ENCODE measurements at regions not wholly inside any gene's neighbourhood (a gene's known extent, or its start where the extent isn't known, plus 50 kb on each side); places are given as distances from the start of the nearest gene placed in this dataset.
"Not testable (repeated sequence)": the region's sequence is repeated elsewhere in the genome, so short reads cannot be mapped to it uniquely, and the experiment has no call there.

- Histone ChIP-seq H3K27me3 (ENCODE audit: control insufficient read depth in 1 of 2, insufficient read depth in 2 of 2, low read length in 2 of 2) (no peaks in the 10 kb centered on the region), H3K4me1 (ENCODE audit: insufficient read depth, low read length) (peaks cover 63% of the 10 kb centered on the region), H3K4me3 (ENCODE audit: low read depth in 1 of 2, low read length in 2 of 2) (no peak overlapping the region), H3K9ac (ENCODE audit: low read length) (no peak overlapping the region), H3K27ac (ENCODE audit: low read depth, low read length) (no peak overlapping the region), H3K36me3 (ENCODE audit: insufficient read depth, low read length) (no peaks in the 10 kb centered on the region), H3K9me3 (ENCODE audit: low read length) (no peaks in the 10 kb centered on the region)
Observed at GRCh38 chr4:30860978-30861377, 140.8 kb downstream of the PCDH7 start.

DNA sequence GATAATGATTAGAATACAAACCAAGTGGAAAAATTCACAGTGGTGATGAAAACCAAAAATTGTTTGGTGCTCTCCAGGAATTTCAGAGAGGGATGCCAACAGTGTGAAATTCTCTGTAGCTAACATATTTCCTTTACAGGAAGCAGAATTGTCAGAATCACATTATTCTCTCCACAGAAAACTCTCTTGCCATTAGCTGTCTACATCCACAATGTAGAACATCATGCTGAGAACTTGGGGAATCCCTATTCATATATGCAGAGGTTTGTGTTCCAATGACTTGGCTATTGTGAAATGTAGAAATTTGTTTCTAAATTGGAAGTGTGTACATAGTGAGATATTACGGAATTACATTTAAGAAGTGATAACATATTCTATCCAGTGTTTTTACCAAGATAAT, 142.0 kb downstream of the PCDH7 start:
- Histone ChIP-seq H3K9ac (ENCODE audit: low read length) (no peak overlapping the region), H3K9me3 (ENCODE audit: low read length) (no peaks in the 10 kb centered on the region), H3K27me3 (ENCODE audit: control insufficient read depth in 1 of 2, insufficient read depth in 2 of 2, low read length in 2 of 2) (no peaks in the 10 kb centered on the region), H3K4me1 (ENCODE audit: insufficient read depth, low read length) (peaks cover 70% of the 10 kb centered on the region), H3K4me3 (ENCODE audit: low read depth in 1 of 2, low read length in 2 of 2) (no peak overlapping the region), H3K36me3 (ENCODE audit: insufficient read depth, low read length) (no peaks in the 10 kb centered on the region), H3K27ac (ENCODE audit: low read depth, low read length) (peak overlapping the region; percentile 19)

DNA sequence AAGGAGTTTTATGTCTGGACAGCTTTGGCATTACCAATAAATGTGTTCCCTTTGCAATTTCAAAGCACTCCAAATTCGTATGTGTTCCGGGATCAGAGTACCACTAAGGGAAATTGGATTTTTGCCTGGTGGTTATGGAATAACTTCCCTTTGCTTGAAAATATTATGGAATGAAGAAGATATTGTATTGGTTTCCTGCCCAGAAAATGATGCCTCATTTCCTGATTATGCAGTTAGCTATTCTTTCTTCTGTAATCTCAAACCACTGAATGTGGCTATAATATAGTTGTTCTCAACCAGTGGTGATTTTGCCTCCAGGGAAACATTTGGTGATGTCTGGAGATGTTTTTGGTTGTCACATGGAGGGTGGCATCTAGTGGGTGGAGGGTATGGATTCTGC, 142.9 kb downstream of the PCDH7 start:
- no peaks in the 10 kb centered on the region for H3K9me3 ChIP-seq (ENCODE audit: low read length)
- no peaks in the 10 kb centered on the region for H3K36me3 ChIP-seq (ENCODE audit: insufficient read depth, low read length)
- H3K9ac ChIP-seq (ENCODE audit: low read length) = no peak overlapping the region
- no peaks in the 10 kb centered on the region for H3K27me3 ChIP-seq (ENCODE audit: control insufficient read depth in 1 of 2, insufficient read depth in 2 of 2, low read length in 2 of 2)
- peak overlapping the region; percentile 28 for H3K27ac ChIP-seq (ENCODE audit: low read depth, low read length)
- peaks cover 71% of the 10 kb centered on the region for H3K4me1 ChIP-seq (ENCODE audit: insufficient read depth, low read length)
- H3K4me3 ChIP-seq (ENCODE audit: low read depth in 1 of 2, low read length in 2 of 2) = no peak overlapping the region

DNA sequence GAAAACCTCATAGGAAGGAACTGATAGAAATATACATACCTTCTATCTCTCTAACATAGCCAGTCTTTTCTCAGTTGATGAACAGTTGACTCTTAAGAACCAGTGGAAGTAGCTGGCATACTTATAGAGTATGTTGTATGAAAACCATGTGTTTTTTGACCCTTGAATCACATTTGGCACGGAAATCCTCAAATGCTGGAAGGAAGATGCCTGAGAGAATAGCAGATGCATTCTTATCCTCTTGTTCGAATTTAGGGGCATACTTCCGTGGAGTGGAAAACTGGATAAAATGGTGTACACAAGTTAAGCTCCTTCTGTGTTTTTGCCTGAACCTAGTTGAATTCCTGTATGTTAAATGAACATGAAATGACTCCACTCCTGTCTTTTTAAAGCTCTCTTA, 145.5 kb downstream of the PCDH7 start:
- Histone ChIP-seq H3K9me3 (ENCODE audit: low read length) (no peaks in the 10 kb centered on the region), H3K27ac (ENCODE audit: low read depth, low read length) (peak overlapping the region; percentile 64), H3K36me3 (ENCODE audit: insufficient read depth, low read length) (no peaks in the 10 kb centered on the region)

DNA sequence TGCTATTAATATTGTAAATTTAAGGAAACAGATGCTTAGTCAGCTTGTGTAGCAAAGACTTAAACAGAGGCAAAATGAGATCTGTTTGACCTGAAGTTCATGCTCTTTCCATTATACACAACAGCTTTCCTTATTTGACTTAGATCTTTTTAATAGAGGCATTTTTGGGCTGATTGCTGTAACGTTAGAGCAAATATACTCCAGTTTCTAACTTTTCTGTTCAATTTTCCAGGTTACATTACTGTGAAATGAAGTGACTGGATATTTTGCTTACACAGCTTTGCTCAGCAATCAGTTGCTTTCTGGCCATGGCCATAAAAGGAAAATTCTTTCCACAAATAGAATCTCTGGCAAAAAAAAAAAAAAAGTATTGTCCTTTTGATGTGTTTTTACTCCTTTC, 146.2 kb downstream of the PCDH7 start:
- Histone ChIP-seq H3K4me1 (ENCODE audit: insufficient read depth, low read length) (peaks cover 67% of the 10 kb centered on the region), H3K9me3 (ENCODE audit: low read length) (no peaks in the 10 kb centered on the region), H3K27me3 (ENCODE audit: control insufficient read depth in 1 of 2, insufficient read depth in 2 of 2, low read length in 2 of 2) (no peaks in the 10 kb centered on the region), H3K27ac (ENCODE audit: low read depth, low read length) (peak overlapping the region; percentile 64), H3K4me3 (ENCODE audit: low read depth in 1 of 2, low read length in 2 of 2) (no peak overlapping the region), H3K9ac (ENCODE audit: low read length) (no peak overlapping the region), H3K36me3 (ENCODE audit: insufficient read depth, low read length) (no peaks in the 10 kb centered on the region)

More for the DNA sequence above, 145.5 kb downstream of the PCDH7 start:
- Histone ChIP-seq H3K4me3 (ENCODE audit: low read depth in 1 of 2, low read length in 2 of 2) (no peak overlapping the region), H3K4me1 (ENCODE audit: insufficient read depth, low read length) (peaks cover 71% of the 10 kb centered on the region), H3K9ac (ENCODE audit: low read length) (no peak overlapping the region), H3K27me3 (ENCODE audit: control insufficient read depth in 1 of 2, insufficient read depth in 2 of 2, low read length in 2 of 2) (no peaks in the 10 kb centered on the region)

DNA sequence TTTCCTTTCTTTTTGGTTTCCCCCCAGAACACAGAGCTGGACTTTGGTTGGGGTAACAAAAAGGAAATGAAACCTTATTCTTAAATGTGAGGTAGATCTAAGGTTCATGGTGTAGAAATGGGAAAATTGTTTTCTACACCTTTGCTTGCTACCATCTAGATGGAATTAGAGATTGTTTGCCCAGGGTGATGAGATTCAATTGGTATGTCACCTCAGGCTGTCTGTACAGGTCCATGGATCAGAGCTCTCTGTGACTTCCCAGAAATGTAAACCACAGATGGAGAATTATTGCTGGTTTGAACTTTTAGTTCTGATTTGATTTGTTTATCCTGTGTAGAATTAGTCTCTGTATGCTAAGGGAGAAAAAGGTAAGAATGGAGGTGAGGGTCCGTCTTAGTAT, 146.7 kb downstream of the PCDH7 start:
- peak overlapping the region in 1 of 2 donors; percentile 19 for H3K4me3 ChIP-seq (ENCODE audit: low read depth in 1 of 2, low read length in 2 of 2)
- no peak overlapping the region for H3K9ac ChIP-seq (ENCODE audit: low read length)
- H3K27ac ChIP-seq (ENCODE audit: low read depth, low read length) = peak overlapping the region; percentile 64

DNA sequence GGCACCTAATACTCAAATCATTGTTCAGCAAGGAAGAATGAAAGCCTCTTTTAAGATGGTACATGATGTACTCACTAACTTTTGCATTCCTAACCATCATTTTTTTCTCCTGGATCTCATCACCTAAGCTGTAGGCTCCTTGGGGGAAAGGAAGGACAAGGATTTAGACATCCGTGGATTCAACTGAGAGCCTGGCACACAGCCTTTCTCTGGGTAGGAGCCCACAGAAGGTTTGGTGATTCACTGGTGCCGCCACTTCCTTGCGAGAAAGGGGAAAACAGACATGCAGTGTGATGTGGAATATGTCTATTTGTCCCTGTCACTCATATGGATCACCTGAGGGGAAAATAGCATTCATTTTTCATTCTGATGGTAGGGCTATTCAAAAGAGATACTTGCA, 147.3 kb downstream of the PCDH7 start:
- Histone ChIP-seq H3K4me1 (ENCODE audit: insufficient read depth, low read length) (peaks cover 64% of the 10 kb centered on the region), H3K36me3 (ENCODE audit: insufficient read depth, low read length) (no peaks in the 10 kb centered on the region), H3K27ac (ENCODE audit: low read depth, low read length) (peak overlapping the region; percentile 64), H3K9ac (ENCODE audit: low read length) (no peak overlapping the region), H3K9me3 (ENCODE audit: low read length) (no peaks in the 10 kb centered on the region), H3K4me3 (ENCODE audit: low read depth in 1 of 2, low read length in 2 of 2) (no peak overlapping the region), H3K27me3 (ENCODE audit: control insufficient read depth in 1 of 2, insufficient read depth in 2 of 2, low read length in 2 of 2) (no peaks in the 10 kb centered on the region)

More for the DNA sequence above, 146.7 kb downstream of the PCDH7 start:
- Histone ChIP-seq H3K9me3 (ENCODE audit: low read length) (no peaks in the 10 kb centered on the region), H3K36me3 (ENCODE audit: insufficient read depth, low read length) (no peaks in the 10 kb centered on the region), H3K27me3 (ENCODE audit: control insufficient read depth in 1 of 2, insufficient read depth in 2 of 2, low read length in 2 of 2) (no peaks in the 10 kb centered on the region), H3K4me1 (ENCODE audit: insufficient read depth, low read length) (peaks cover 67% of the 10 kb centered on the region)

GRCh38 chr4:30868111-30868895, 148.1 kb downstream of the PCDH7 start:
- no peaks in the 10 kb centered on the region for H3K27me3 ChIP-seq (ENCODE audit: control insufficient read depth in 1 of 2, insufficient read depth in 2 of 2, low read length in 2 of 2)
- peaks cover 55% of the 10 kb centered on the region for H3K4me1 ChIP-seq (ENCODE audit: insufficient read depth, low read length)
- no peak overlapping the region for H3K4me3 ChIP-seq (ENCODE audit: low read depth in 1 of 2, low read length in 2 of 2)
- H3K9ac ChIP-seq (ENCODE audit: low read length) = no peak overlapping the region
- H3K9me3 ChIP-seq (ENCODE audit: low read length) = no peaks in the 10 kb centered on the region
- peak overlapping the region; percentile 64 for H3K27ac ChIP-seq (ENCODE audit: low read depth, low read length)
- no peaks in the 10 kb centered on the region for H3K36me3 ChIP-seq (ENCODE audit: insufficient read depth, low read length)

- not testable (repeated sequence) for H3K27me3 ChIP-seq (ENCODE audit: control insufficient read depth in 1 of 2, insufficient read depth in 2 of 2, low read length in 2 of 2); H3K9ac ChIP-seq (ENCODE audit: low read length); H3K36me3 ChIP-seq (ENCODE audit: insufficient read depth, low read length); H3K4me3 ChIP-seq (ENCODE audit: low read depth in 1 of 2, low read length in 2 of 2); H3K9me3 ChIP-seq (ENCODE audit: low read length); H3K27ac ChIP-seq (ENCODE audit: low read depth, low read length)
- peaks cover 44% of the 10 kb centered on the region for H3K4me1 ChIP-seq (ENCODE audit: insufficient read depth, low read length)
Observed at GRCh38 chr4:30869387-30869786, 149.2 kb downstream of the PCDH7 start.

DNA sequence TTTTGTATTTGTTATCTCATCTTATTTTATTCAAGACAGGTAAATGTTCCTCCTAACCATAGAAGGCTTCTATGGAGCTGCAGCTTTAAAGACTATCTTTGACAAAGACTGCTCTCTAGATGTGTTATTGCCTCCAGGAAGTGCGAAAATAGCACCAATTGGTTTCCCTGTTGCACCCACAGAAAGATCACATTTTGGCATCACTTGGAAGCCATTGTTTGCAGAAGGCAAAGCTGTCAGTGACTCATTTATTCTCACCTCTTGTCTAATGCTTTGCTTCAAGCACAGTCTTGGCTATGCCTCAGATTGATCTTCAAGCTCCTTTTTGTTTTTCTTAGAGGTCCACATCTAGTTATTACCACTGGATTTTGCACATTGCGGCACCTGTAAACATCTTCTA, 150.3 kb downstream of the PCDH7 start:
- H3K27me3 ChIP-seq (ENCODE audit: control insufficient read depth in 1 of 2, insufficient read depth in 2 of 2, low read length in 2 of 2) = no peaks in the 10 kb centered on the region
- no peak overlapping the region for H3K9ac ChIP-seq (ENCODE audit: low read length)
- no peaks in the 10 kb centered on the region for H3K9me3 ChIP-seq (ENCODE audit: low read length)
- H3K36me3 ChIP-seq (ENCODE audit: insufficient read depth, low read length) = no peaks in the 10 kb centered on the region
- peaks cover 36% of the 10 kb centered on the region for H3K4me1 ChIP-seq (ENCODE audit: insufficient read depth, low read length)
- no peak overlapping the region for H3K4me3 ChIP-seq (ENCODE audit: low read depth in 1 of 2, low read length in 2 of 2)
- no peak overlapping the region for H3K27ac ChIP-seq (ENCODE audit: low read depth, low read length)

DNA sequence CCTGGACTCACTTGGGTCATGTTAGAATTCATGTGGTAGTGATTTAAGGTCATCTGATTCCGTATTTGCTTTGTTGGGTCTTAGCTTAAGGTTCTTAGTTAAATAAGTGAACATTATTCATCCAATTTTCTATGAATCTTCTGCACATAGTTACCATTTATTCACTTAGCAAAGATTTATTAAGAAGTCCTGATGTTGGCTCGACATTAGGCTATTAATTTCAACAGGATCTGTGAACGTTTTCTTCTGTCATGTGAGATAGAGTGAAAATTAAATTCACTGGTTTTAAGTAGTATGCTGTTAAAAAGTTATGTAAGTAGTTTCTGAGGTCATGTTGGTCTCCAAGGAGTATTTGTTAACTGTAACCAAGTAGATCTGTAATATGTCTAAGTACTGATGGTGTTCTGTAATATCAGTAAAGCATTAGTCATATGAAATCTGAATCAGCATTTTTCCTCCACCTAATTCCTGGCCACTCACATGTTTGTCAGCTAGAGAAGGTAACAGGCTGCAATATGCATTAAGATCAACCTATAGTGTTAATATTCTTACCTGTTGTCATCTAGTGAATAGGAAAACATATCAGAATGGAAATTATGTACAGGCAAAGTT, 155.6 kb downstream of the PCDH7 start:
- no peak overlapping the region for H3K4me3 ChIP-seq (ENCODE audit: low read depth in 1 of 2, low read length in 2 of 2)
- peaks cover 9% of the 10 kb centered on the region for H3K4me1 ChIP-seq (ENCODE audit: insufficient read depth, low read length)
- no peaks in the 10 kb centered on the region for H3K36me3 ChIP-seq (ENCODE audit: insufficient read depth, low read length)
- no peaks in the 10 kb centered on the region for H3K27me3 ChIP-seq (ENCODE audit: control insufficient read depth in 1 of 2, insufficient read depth in 2 of 2, low read length in 2 of 2)
- H3K9me3 ChIP-seq (ENCODE audit: low read length) = no peaks in the 10 kb centered on the region
- no peak overlapping the region for H3K9ac ChIP-seq (ENCODE audit: low read length)
- H3K27ac ChIP-seq (ENCODE audit: low read depth, low read length) = no peak overlapping the region
